ENCODE measurements at regions not wholly inside any gene's neighbourhood (a gene's known extent, or its start where the extent isn't known, plus 50 kb on each side); places are given as distances from the start of the nearest gene placed in this dataset.

- no peak for DNase-seq
Observed at GRCh38 chr5:142507531-142508372, 178.1 kb downstream of the FGF1 start.

GRCh38 chr5:142506756-142507155 is 179.1 kb downstream of the FGF1 start:
- DNase-seq = no peak

- DNase-seq = no peak
Observed at GRCh38 chr5:142506046-142506445, 179.8 kb downstream of the FGF1 start.

GRCh38 chr5:142501890-142502289 is 177.1 kb upstream of the SPRY4 start:
- no peak for DNase-seq

- DNase-seq = no peak
Observed at GRCh38 chr5:142500227-142500905, 175.5 kb upstream of the SPRY4 start.

- no peak for DNase-seq
Observed at GRCh38 chr5:142499591-142500226, 174.9 kb upstream of the SPRY4 start.

GRCh38 chr5:142498298-142498697 is 173.5 kb upstream of the SPRY4 start:
- DNase-seq = no peak

GRCh38 chr5:142495531-142495930 is 170.7 kb upstream of the SPRY4 start:
- no peak for DNase-seq

- no peak for DNase-seq
Observed at GRCh38 chr5:142493875-142494518, 169.2 kb upstream of the SPRY4 start.

GRCh38 chr5:142492781-142493281 is 168.0 kb upstream of the SPRY4 start:
- no peak for DNase-seq

GRCh38 chr5:142491679-142492078 is 166.9 kb upstream of the SPRY4 start:
- DNase-seq = no peak

- DNase-seq = peak; percentile 23 to 62
Observed at GRCh38 chr5:142491270-142491669, 166.4 kb upstream of the SPRY4 start.

GRCh38 chr5:142486581-142486980 is 161.8 kb upstream of the SPRY4 start:
- DNase-seq = no peak

GRCh38 chr5:142486020-142486419 is 161.2 kb upstream of the SPRY4 start:
- no peak for DNase-seq

GRCh38 chr5:142484821-142485387 is 160.1 kb upstream of the SPRY4 start:
- DNase-seq = no peak

GRCh38 chr5:142482207-142482606 is 157.4 kb upstream of the SPRY4 start:
- no peak for DNase-seq

GRCh38 chr5:142481410-142481809 is 156.6 kb upstream of the SPRY4 start:
- DNase-seq = no peak

- DNase-seq = no peak
Observed at GRCh38 chr5:142479854-142480519, 155.2 kb upstream of the SPRY4 start.

- DNase-seq = no peak
Observed at GRCh38 chr5:142479150-142479549, 154.3 kb upstream of the SPRY4 start.

GRCh38 chr5:142478113-142478512 is 153.3 kb upstream of the SPRY4 start:
- DNase-seq = no peak

- no peak for DNase-seq
Observed at GRCh38 chr5:142475102-142475513, 150.3 kb upstream of the SPRY4 start.
